Non-pigmented ciliary epithelial cell (primary cell): ENCODE measurements at regions not wholly inside any gene's neighbourhood (a gene's known extent, or its start where the extent isn't known, plus 50 kb on each side); places are given as distances from the start of the nearest gene placed in this dataset.
"Not testable (repeated sequence)": the region's sequence is repeated elsewhere in the genome, so short reads cannot be mapped to it uniquely, and the experiment has no call there.

Source experiments
- DNase-seq: peaks from one replicate; pipeline ENCODE4 v3.0.0-alpha.2; 2010; ENCODE audit warnings: low read depth

DNA sequence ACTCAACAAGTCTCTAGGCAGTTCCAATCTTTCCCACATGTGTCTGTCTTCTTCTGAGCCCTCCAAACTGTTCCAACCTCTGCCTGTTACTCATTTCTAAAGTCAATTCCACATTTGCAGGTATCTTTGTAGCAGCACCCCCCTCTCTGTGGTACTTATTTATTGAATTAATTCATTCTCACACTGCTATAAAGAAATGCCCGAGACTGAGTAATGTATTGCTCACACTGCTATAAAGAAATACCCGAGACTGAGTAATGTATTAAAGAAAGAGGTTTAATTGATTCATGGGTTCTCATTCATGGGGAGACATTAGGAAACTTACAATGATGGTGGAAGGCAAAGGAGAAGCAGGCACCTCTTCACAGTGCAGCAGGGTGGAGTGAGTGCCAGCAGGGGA is 1413.8 kb downstream of the SI start:
- DNase-seq = no peak

GRCh38 chr3:163657088-163657487 is 1421.2 kb downstream of the SI start:
- DNase-seq = no peak

GRCh38 chr3:163655021-163655420 is 1423.3 kb downstream of the SI start:
- no peak for DNase-seq

DNA sequence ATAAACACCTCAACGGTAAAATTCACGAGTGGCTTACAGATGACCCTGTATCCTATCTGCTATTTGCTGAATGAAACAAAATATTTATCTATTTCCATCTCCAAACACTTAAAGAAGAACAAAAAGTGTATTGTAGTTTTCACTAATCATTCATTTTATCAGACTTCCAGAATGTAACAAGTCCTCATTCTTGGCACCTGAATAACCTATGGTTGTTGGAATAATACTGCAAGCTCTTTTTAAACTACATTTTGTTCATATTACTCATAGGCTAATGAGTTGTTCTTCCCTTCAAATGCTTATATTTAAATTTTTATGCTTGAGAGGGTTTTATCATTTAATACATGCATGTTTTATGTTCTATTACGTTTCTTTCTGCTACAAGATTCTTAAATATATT is 1434.1 kb downstream of the SI start:
- DNase-seq = no peak

DNA sequence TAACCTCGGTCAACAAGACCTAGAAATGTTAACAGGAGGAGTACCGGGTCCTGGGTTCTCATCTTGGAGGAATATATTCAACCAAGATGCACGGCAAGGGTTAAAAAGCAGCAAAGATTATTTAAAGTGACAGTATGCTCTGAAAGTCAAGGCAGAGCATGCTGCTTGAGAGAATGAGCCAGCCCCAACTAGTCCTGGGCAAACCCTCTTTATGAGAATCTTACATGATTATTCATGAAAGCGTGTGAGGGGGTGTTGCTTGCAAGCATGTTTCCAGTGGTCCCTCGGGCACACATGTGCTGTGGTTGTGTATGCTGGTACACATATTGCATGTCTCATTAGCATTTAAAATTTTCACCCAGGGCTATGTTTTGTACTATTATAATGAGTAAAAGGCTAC is 1445.6 kb downstream of the SI start:
- no peak for DNase-seq

- DNase-seq = no peak
Measured at GRCh38 chr3:163626753-163627152, 1451.5 kb downstream of the SI start.

DNA sequence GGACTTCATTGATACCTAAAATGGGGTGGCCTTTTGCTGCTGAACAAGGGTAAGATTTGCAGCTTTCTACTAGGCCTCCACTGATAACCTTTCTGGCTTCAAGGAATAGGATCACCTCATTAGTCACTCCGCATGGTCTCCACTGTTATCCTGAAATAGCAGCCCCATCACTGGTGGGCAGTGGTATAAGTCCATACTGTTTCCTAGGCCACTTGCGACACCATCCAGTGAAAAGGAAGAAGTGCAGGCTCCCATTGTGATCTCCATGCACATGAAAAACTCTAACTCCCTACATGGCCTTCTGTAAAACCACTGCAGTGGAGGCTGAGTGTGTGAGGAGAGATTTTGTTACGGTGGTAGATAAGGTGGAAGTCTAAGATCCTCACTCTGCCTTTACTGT is 1455.9 kb downstream of the SI start:
- no peak for DNase-seq

- no peak for DNase-seq
Measured at GRCh38 chr3:163614886-163615285, 1463.4 kb downstream of the SI start.

GRCh38 chr3:163605915-163606314 is 1472.4 kb downstream of the SI start:
- DNase-seq = no peak

DNA sequence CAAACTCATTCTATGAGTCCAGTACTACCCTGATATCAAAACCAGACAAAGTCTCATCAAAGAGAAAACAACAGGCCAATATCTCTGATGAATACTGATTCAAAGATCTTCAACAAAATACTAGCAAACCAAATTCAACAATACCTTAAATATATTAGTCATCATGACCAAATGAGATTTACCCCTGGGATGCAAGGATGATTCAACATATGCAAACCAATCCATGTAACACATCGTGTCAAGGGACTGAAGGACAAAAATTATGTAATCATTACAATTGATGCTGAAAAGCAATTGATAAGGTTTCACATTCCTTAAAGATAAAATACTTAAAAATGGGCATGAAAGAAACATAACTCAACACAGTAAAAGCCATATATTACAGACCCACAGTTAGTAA is 1476.9 kb downstream of the SI start:
- no peak for DNase-seq

DNA sequence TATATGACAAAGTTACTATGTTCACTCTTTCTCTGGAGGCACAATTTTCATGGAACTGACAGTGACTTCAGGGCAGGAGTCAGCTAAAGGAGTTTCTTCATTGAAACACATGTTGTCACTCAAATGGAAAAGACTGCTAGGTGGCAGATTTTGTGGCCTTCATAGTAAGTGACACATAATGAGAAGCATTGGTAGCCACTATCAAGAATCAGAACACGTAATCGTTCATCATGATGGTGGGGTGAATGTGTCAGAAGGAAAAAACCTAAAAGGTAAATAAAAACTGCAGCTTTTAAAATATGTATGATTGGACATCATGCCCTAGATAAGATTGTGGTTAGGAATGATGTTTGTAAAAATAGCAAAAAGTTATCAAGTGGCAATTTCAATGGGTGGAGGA is 1491.0 kb downstream of the SI start:
- DNase-seq = no peak

DNA sequence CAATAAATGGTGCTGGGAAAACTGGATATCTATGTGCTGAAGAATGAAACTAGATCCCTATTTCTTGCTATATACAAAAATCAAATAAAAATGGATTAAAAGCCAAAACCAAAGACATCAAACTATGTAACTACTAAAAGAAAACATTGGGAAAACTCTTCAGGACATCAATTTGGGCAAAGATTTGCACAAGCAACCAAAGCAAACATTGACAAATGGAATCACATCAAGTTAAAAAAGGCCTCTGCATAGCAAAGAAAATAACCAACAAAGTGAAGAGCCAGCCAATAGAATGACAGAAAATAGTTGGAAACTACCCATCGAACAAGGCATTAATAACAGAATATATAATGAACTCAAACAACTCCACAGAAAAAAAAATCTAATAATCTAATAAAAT is 1495.3 kb downstream of the SI start:
- no peak for DNase-seq

DNA sequence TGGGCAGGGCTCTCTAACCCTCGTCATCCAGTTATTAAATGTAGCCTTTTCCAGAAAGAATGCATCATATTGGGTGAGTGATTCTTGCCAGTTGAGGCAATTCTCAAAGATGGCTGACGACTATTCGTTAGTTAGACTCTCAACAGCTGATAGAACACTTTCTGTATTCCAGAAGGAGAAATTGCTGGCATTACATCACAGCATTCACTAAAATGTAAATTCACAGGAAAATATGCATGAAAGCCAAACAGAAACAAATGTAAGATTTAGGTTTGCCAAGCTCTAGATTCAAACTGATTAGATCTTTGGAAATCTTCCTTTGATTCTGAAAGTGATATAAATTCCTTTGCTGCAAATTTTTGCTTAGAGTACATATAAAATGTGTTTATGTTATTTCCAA is 1501.0 kb downstream of the SI start:
- no peak for DNase-seq

DNA sequence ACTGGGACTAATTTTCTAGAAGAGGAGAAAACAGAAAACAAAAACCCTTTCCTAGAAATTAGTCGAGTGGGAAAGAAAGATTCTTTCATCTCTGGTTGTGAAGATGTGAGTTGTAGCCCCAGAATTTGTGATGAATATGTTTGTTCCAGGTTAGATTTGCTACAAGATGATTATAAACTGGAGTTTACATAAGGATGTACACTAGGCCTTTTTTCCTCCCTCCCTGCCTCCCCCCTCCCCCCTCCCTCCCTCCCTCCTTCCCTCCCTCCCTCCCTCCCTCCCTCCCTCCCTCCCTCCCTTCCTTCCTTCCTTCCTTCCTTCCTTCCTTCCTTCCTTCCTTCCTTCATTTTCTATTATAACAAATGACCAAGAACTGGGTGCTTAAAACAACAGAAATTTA is 1502.0 kb downstream of the SI start:
- no peak for DNase-seq

GRCh38 chr3:163573324-163573723 is 1505.0 kb downstream of the SI start:
- DNase-seq = no peak

DNA sequence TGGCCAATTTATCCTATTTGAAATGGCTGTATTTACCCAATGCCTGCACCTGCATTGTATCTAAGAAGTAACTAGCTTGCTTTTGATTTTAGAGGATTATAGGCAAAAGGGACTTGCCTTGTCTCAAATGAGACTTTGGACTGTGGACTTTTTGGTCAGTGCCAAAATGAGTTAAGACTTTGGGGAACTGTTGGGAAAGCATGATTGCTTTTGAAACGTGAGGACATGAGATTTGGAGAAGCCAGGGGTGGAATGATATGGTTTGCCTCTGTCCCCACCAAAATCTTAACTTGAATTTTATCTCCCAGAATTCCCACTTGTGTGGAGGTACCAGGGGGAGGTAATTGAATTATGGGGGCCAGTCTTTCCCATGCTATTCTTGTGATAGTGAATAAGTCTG is 1505.4 kb downstream of the SI start:
- DNase-seq = no peak

DNA sequence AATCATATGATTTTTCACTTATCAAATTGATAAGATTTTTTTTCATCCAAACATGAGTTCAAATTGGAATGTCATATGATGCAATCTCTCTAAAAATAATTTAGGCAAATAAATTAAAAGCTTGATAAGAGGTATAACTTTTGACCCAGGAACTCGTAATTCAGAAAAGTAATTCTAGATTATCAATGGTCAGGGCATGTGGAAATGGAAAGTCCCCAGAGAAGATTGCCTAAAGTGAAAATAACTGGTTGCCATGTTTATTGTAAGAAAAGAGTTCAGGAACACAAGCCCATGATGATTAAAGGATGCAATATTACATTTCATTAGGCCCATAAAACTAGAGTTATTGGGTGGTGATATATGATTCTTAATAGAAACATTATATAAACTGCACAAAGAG is 1514.8 kb downstream of the SI start:
- DNase-seq = no peak

- DNase-seq = no peak
Measured at GRCh38 chr3:163562625-163563024, 1515.7 kb downstream of the SI start.

DNA sequence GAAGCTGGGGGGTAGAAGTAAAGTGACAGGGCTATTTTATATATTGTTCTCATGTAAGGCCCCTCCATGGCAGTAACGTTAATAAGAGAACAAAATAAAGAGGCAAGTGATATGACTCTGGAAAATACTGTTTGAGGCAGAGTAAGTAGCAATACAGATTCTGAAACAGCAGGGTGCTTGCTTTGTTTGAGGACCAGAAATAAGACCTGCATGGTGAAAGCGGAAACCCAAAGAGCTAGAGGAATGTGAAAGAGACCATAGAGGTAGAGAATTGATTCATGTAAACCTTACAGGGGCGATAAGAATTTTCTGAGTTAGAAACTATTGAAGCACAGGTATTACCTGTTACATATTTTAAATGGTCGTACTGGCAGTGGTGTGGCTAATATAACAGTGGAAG is 1517.1 kb downstream of the SI start:
- no peak for DNase-seq

- no peak for DNase-seq
Measured at GRCh38 chr3:163560459-163560858, 1517.8 kb downstream of the SI start.

DNA sequence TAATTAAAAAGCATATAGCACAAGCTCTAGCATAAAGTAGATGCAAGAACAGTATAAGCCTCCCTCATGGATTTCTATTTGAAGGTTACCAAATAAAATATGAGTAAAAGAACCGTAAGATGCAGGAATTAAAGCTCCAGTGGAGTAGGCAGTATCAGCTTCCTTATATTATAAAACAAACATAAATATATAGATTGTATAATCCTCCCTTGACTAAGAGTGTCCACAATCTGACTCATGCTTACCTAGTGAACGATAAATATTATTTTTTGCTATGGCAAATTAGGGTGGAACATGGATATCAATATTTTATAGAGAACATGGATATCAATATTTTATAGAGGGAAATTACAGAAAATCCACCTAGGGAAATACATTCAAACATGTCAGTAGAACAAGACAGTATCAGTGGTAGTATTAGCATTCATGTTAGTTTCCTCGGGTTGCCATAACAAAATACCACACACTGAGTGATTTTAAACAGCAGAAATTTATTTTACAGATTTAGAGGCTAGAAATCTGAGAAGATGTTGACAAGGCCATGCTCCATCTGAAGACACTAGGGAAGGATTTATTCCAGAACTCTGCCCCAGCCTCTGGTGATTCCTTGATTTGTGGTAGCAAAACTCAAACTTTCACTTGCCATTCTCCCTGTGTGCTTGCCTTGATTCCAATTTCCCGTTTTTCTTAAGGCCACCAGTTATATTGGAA is 1521.3 kb downstream of the SI start:
- DNase-seq = no peak

DNA sequence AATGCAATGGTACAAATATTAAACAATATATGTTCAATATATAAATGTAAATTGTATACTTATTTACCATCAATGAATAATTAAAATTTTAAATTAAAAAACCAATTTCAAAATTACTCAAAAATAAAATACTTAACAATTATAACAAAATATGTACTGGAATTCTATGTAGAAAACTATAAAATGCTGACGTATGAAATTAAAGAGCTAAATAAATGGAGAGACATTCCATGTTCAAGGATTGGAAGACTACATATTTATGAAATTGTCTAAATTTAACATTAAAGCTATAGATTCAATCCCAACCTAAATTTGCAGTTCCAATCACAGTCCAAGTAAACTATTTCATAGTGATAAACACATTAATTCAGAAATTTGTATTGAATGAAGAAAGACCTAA is 1522.4 kb downstream of the SI start:
- no peak for DNase-seq

- DNase-seq = no peak
Measured at GRCh38 chr3:163552659-163552966, 1525.7 kb downstream of the SI start.

- not testable (repeated sequence) for DNase-seq
Measured at GRCh38 chr3:163551915-163552658, 1526.2 kb downstream of the SI start.
